PC-3 (cell line): ENCODE measurements at regions not wholly inside any gene's neighbourhood (a gene's known extent, or its start where the extent isn't known, plus 50 kb on each side); places are given as distances from the start of the nearest gene placed in this dataset.

ENCODE experiments used
- EZH2 ChIP-seq: fragments of 300-600 bp; sonication (generic); IDR thresholded peaks from one replicate; pipeline ENCODE4 v1.6.1; 2017; ENCODE audit warnings: antibody characterized with exemption, mild to moderate bottlenecking, low read length; ENCODE audit not compliant: unreplicated experiment
- TF ChIP-seq, protein P1 (sequence below): fragments of 300-600 bp; sonication (generic); conservative IDR thresholded peaks from 2 replicates; pipeline ENCODE4 v1.5.1; 2017; ENCODE audit warnings: antibody characterized with exemption, low read depth, mild to moderate bottlenecking, low read length

DNA sequence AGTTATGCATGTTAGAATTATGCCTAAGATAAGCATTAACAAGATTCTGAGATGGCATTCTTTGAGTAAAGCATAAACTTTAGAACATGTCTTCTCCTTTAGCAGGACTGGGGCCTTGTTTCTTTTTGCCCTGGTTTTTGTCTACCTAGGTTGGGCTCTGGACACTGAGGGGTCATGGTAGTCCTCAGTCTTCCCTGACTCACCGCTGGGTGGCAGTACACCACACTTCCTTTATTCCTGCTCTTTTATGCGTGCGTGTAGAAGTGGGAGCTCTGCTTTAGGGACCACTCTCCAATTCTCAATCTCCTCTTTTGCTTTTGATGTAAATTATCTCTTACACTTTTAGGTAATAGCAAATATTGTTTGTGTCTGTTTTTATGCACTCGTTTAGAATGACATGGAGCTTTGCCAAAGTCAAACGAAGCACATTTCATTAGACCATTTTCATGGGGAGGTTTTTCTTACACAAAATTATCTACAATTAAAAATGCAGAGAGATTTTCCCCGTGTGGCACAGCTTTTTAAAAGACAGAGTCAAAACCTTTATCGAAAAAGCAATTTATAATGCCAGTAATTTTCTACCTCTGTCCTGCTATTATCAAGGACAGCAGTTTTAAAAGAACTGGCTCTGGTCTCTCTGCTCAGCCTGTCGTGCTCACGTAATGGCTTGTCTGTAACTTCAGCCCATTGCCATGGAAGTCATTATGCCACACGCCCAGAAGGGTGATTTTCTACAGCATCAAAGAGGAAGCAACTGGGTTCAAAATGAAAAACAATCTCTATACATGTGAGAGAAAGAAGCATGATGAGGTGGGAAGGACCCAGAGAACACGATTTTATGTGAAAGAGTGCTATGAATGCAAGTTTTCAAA, 413.9 kb downstream of the COG6 start:
- TF ChIP-seq, protein P1, sequence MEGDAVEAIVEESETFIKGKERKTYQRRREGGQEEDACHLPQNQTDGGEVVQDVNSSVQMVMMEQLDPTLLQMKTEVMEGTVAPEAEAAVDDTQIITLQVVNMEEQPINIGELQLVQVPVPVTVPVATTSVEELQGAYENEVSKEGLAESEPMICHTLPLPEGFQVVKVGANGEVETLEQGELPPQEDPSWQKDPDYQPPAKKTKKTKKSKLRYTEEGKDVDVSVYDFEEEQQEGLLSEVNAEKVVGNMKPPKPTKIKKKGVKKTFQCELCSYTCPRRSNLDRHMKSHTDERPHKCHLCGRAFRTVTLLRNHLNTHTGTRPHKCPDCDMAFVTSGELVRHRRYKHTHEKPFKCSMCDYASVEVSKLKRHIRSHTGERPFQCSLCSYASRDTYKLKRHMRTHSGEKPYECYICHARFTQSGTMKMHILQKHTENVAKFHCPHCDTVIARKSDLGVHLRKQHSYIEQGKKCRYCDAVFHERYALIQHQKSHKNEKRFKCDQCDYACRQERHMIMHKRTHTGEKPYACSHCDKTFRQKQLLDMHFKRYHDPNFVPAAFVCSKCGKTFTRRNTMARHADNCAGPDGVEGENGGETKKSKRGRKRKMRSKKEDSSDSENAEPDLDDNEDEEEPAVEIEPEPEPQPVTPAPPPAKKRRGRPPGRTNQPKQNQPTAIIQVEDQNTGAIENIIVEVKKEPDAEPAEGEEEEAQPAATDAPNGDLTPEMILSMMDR, result peak; percentile 75
- no peak for TF ChIP-seq EZH2
